A549 (cell line): ENCODE measurements at regions not wholly inside any gene's neighbourhood (a gene's known extent, or its start where the extent isn't known, plus 50 kb on each side); places are given as distances from the start of the nearest gene placed in this dataset.

Experiments used
- ATAC-seq, 2 experiments: fragments of 200-7000 bp in 1 of 2; fragments of >200 bp in 1 of 2; cut with Nextera tagmentation in 1 of 2; cut with Tn5 transposase in 1 of 2; 3 replicates each; pipeline versions ENCODE4 v1.8.0 to v1.9.1; 2018 to 2020; ENCODE audit warnings: mild to moderate bottlenecking in 1 of 2, moderate library complexity in 1 of 2
- CTCF ChIA-PET: fragments of 300-600 bp; sonication (Branson Sonifier 250); formaldehyde crosslinking; extraction: SDS; loops from one replicate; lab custom pipeline; 2021; ENCODE audit warnings: antibody characterized with exemption, inconsistent platforms; lab: Yijun Ruan, JAX
- POLR2A ChIA-PET: fragments of 350-600 bp; formaldehyde crosslinking; extraction: SDS; loops from one replicate; lab custom pipeline; 2021; ENCODE audit warnings: antibody characterized with exemption, inconsistent platforms; lab: Yijun Ruan, JAX
- DNase-seq, 2 experiments: peaks; one replicate each; pipeline versions ENCODE4 v3.0.0 to v3.0.0-alpha.2; 2011 to 2016; ENCODE audit warnings: low read depth in 1 of 2, low spot score in 1 of 2
- FAIRE-seq: peaks from 2 replicates; lab custom pipeline; 2011; peaks lifted over from hg19 to GRCh38; lab: Jason Lieb, UNC
- H3K27ac ChIP-seq, 2 experiments: fragments of >200 bp; sonication (Bioruptor Twin); formaldehyde crosslinking; 3 replicates each; pipeline ENCODE4 v1.5.1; 2016 to 2017
- H3K4me1 ChIP-seq: fragments of >200 bp; sonication (Bioruptor Twin); formaldehyde crosslinking; 3 replicates; pipeline ENCODE4 v1.6.1; 2016
- H3K4me2 ChIP-seq: fragments of >200 bp; sonication (Bioruptor Twin); formaldehyde crosslinking; 3 replicates; pipeline ENCODE4 v1.6.1; 2016
- H3K4me3 ChIP-seq: fragments of >200 bp; sonication (Bioruptor Twin); formaldehyde crosslinking; 3 replicates; pipeline ENCODE4 v1.5.1; 2016
- H3K9me3 ChIP-seq: fragments of >200 bp; sonication (Bioruptor Twin); formaldehyde crosslinking; 3 replicates; pipeline ENCODE4 v1.6.1; 2016
- FOSB ChIP-seq: fragments of 250-450 bp; sonication (Bioruptor Pico); IDR thresholded peaks from 2 replicates; pipeline ENCODE4 v1.5.0; 2020; ENCODE audit warnings: mild to moderate bottlenecking, moderate library complexity
- FOSL2 ChIP-seq, 2 experiments: fragments of 450-650 bp in 1 of 2; fragments of >200 bp in 1 of 2; sonication (Bioruptor Twin) in 1 of 2; formaldehyde crosslinking; IDR thresholded peaks; 2 replicates each; pipeline versions ENCODE4 v1.5.0 to v1.6.1; 2016 to 2020; ENCODE audit warnings: mild to moderate bottlenecking in 1 of 2, moderate library complexity in 1 of 2
- HOXB13 ChIP-seq: fragments of 250-450 bp; sonication (Bioruptor Pico); IDR thresholded peaks from 2 replicates; pipeline ENCODE4 v1.5.0; 2020; ENCODE audit warnings: low read depth, mild to moderate bottlenecking, moderate library complexity
- HOXB5 ChIP-seq: fragments of 250-450 bp; sonication (Bioruptor Pico); IDR thresholded peaks from 2 replicates; pipeline ENCODE4 v1.5.0; 2020; ENCODE audit warnings: mild to moderate bottlenecking, moderate library complexity
- KDM1A ChIP-seq: fragments of 200-600 bp; sonication (generic); IDR thresholded peaks from 2 replicates; pipeline ENCODE4 v1.6.1; 2016; ENCODE audit warnings: low read depth, mild to moderate bottlenecking
- MAZ ChIP-seq: fragments of 150-350 bp; IDR thresholded peaks from 2 replicates; pipeline ENCODE4 v1.6.1; 2014; ENCODE audit warnings: antibody characterized with exemption, low read depth, low read length, borderline replicate concordance
- NFE2L2 ChIP-seq: fragments of 150-350 bp; conservative IDR thresholded peaks from 2 replicates; pipeline ENCODE4 v1.6.1; 2014; ENCODE audit warnings: low read length
- PHF8 ChIP-seq: fragments of 200-600 bp; sonication (generic); IDR thresholded peaks from 2 replicates; pipeline ENCODE4 v1.6.1; 2016; ENCODE audit warnings: low read depth, mild to moderate bottlenecking, antibody characterized with exemption, moderate library complexity, borderline replicate concordance
- POLR2A ChIP-seq: IDR thresholded peaks from 2 replicates; pipeline ENCODE4 v1.6.1; 2012; ENCODE audit warnings: mild to moderate bottlenecking, low read length
- POLR2AphosphoS2 ChIP-seq: conservative IDR thresholded peaks from 2 replicates; pipeline ENCODE4 v1.6.1; 2012; ENCODE audit warnings: low read length, improper control_type of control experiment, inconsistent platforms
- RFX5 ChIP-seq: fragments of 450-650 bp; IDR thresholded peaks from 2 replicates; pipeline ENCODE4 v1.7.1; 2014; ENCODE audit warnings: antibody characterized with exemption, mild to moderate bottlenecking, moderate library complexity
- SREBF2 ChIP-seq: fragments of 450-650 bp; IDR thresholded peaks from 2 replicates; pipeline ENCODE4 v1.6.1; 2014; ENCODE audit warnings: mild to moderate bottlenecking, moderate library complexity
- ZC3H11A ChIP-seq: fragments of 450-650 bp; IDR thresholded peaks from 2 replicates; pipeline ENCODE4 v1.6.1; 2014; ENCODE audit warnings: antibody characterized with exemption, mild to moderate bottlenecking
- ZFP36 ChIP-seq: fragments of 450-650 bp; IDR thresholded peaks from 2 replicates; pipeline ENCODE4 v1.6.1; 2014; ENCODE audit warnings: borderline replicate concordance; ENCODE audit not compliant: partially characterized antibody
- ZNF302 ChIP-seq: fragments of 250-450 bp; sonication (Bioruptor Pico); IDR thresholded peaks from 2 replicates; pipeline ENCODE4 v1.9.0; 2021; ENCODE audit warnings: inconsistent platforms, mild to moderate bottlenecking, moderate library complexity
- WGBS: methylation state at CpG from one replicate; pipeline ENCODE4 v1.1.6; 2017; ENCODE audit errors: missing lambda C conversion rate; 5-methylcytosine and 5-hydroxymethylcytosine counted together
- TF ChIP-seq, protein P1 (sequence below): fragments of >200 bp; sonication (Bioruptor Twin); formaldehyde crosslinking; IDR thresholded peaks from 2 replicates; pipeline ENCODE4 v1.6.1; 2016
- TF ChIP-seq, protein P2 (sequence below): IDR thresholded peaks from 2 replicates; pipeline ENCODE4 v1.6.1; 2012; ENCODE audit warnings: low read depth, borderline replicate concordance
- TF ChIP-seq, protein P3 (sequence below): IDR thresholded peaks from 2 replicates; pipeline ENCODE4 v1.6.1; 2012
- TF ChIP-seq, protein P4 (sequence below): fragments of 200-600 bp; sonication (generic); IDR thresholded peaks from 2 replicates; pipeline ENCODE4 v1.6.1; 2016; ENCODE audit warnings: antibody characterized with exemption, mild to moderate bottlenecking, moderate library complexity
- TF ChIP-seq, protein P5 (sequence below): fragments of 450-650 bp; IDR thresholded peaks from 2 replicates; pipeline ENCODE4 v1.6.1; 2014; ENCODE audit warnings: antibody characterized with exemption

DNA sequence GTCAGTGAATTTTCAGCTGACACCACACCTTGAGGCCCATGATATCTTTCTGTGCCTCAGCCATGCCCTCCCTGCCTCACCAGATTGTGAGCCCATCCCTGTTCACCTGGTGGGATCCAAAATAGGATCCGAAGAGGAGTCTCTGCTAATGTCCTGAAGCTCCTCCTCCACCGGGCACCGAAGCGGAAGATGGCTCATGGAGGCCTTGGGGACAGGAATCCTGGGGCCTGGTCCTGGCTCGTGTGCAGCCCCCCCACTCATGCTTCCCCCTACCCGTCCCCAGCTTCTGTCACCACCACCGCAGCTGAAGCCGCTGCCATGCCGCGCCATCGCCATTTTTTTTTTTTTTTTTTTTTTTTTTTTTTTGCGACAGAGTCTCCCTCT is 1683.4 kb downstream of the TP53TG3F start:
- H3K27ac ChIP-seq = no peak overlapping the region
- FAIRE-seq (no peak), DNase-seq (no peak), ATAC-seq (no peak)
- 79% methylated on average over 9 of the region's 12 CpGs for WGBS
- 0 out of 3 replicates have a peak, but pooled peaks cover 5% of the 10 kb centered on the region for H3K9me3 ChIP-seq
- CTCF ChIA-PET = no interaction called here
- POLR2A ChIA-PET = no interaction called here
- H3K4me1 ChIP-seq = no peaks in the 10 kb centered on the region
- H3K4me3 ChIP-seq = no peak overlapping the region
- TF ChIP-seq MAZ (no peak), ZFP36 (no peak), FOSL2 (IDR thresholded peaks at IDR 0.05) (no peak), FOSL2 (CRISPR knock-in tag; IDR thresholded peaks at IDR 0.05) (no peak), SREBF2 (no peak), RFX5 (no peak), ZC3H11A (no peak), PHF8 (no peak), FOSB (CRISPR knock-in tag) (no peak), POLR2AphosphoS2 (no peak), HOXB13 (no peak)
- TF ChIP-seq, protein P1, sequence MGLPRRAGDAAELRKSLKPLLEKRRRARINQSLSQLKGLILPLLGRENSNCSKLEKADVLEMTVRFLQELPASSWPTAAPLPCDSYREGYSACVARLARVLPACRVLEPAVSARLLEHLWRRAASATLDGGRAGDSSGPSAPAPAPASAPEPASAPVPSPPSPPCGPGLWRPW = no peak
- TF ChIP-seq, protein P2, sequence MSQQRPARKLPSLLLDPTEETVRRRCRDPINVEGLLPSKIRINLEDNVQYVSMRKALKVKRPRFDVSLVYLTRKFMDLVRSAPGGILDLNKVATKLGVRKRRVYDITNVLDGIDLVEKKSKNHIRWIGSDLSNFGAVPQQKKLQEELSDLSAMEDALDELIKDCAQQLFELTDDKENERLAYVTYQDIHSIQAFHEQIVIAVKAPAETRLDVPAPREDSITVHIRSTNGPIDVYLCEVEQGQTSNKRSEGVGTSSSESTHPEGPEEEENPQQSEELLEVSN = no peak
- TF ChIP-seq, protein P3, sequence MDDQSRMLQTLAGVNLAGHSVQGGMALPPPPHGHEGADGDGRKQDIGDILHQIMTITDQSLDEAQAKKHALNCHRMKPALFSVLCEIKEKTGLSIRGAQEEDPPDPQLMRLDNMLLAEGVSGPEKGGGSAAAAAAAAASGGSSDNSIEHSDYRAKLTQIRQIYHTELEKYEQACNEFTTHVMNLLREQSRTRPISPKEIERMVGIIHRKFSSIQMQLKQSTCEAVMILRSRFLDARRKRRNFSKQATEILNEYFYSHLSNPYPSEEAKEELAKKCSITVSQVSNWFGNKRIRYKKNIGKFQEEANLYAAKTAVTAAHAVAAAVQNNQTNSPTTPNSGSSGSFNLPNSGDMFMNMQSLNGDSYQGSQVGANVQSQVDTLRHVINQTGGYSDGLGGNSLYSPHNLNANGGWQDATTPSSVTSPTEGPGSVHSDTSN = no peak
- TF ChIP-seq, protein P4, sequence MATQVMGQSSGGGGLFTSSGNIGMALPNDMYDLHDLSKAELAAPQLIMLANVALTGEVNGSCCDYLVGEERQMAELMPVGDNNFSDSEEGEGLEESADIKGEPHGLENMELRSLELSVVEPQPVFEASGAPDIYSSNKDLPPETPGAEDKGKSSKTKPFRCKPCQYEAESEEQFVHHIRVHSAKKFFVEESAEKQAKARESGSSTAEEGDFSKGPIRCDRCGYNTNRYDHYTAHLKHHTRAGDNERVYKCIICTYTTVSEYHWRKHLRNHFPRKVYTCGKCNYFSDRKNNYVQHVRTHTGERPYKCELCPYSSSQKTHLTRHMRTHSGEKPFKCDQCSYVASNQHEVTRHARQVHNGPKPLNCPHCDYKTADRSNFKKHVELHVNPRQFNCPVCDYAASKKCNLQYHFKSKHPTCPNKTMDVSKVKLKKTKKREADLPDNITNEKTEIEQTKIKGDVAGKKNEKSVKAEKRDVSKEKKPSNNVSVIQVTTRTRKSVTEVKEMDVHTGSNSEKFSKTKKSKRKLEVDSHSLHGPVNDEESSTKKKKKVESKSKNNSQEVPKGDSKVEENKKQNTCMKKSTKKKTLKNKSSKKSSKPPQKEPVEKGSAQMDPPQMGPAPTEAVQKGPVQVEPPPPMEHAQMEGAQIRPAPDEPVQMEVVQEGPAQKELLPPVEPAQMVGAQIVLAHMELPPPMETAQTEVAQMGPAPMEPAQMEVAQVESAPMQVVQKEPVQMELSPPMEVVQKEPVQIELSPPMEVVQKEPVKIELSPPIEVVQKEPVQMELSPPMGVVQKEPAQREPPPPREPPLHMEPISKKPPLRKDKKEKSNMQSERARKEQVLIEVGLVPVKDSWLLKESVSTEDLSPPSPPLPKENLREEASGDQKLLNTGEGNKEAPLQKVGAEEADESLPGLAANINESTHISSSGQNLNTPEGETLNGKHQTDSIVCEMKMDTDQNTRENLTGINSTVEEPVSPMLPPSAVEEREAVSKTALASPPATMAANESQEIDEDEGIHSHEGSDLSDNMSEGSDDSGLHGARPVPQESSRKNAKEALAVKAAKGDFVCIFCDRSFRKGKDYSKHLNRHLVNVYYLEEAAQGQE = no peak
- no peak overlapping the region for H3K4me2 ChIP-seq

DNA sequence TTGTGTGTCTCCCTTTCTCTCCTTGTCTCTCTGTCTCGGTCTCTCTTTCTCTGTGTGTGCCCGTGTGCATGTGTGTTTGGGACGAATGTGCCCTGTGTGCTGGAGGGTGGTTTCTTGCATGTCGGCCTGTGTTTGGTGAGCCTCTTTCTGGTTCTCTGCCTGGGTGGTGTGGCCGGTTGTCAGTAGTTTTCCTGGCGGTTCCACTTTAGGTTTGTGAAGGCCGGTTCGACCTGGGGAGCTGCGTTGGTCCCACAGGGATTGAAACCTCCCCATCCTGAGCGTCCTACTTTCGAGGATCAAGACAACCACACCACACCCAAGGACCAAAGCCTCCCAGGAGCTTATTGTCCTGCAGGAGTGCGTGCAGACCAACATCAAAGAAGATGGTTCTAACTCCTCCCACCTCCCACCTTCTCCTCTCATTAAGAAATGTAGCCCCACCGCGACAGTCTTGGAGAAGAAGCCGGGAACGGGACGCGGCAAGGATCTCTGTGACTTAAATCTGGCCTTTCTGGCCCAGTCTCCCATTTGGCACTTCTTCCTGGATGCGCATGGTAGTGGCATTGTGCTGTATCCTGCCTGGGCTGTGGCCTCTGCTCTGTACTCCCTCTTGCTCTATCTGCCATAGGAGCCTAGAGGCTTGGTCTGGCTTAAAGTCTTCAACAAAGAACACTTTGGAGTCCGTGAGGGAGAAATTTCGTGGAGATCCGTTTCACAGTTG is 1685.0 kb downstream of the TP53TG3F start:
- no peak for TF ChIP-seq NFE2L2
- no peak for TF ChIP-seq ZNF302 (CRISPR knock-in tag)
- no peak for TF ChIP-seq POLR2A
- no peak for TF ChIP-seq HOXB5
- TF ChIP-seq, protein P5, sequence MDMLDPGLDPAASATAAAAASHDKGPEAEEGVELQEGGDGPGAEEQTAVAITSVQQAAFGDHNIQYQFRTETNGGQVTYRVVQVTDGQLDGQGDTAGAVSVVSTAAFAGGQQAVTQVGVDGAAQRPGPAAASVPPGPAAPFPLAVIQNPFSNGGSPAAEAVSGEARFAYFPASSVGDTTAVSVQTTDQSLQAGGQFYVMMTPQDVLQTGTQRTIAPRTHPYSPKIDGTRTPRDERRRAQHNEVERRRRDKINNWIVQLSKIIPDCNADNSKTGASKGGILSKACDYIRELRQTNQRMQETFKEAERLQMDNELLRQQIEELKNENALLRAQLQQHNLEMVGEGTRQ = no peak
- TF ChIP-seq HOXB13 = no peak
- TF ChIP-seq MAZ = no peak
- no peak for TF ChIP-seq KDM1A
- TF ChIP-seq SREBF2 = no peak
- 0 out of 3 replicates have a peak, but pooled peaks cover 5% of the 10 kb centered on the region for H3K9me3 ChIP-seq
- ChIA-PET CTCF (no interaction called here), POLR2A (no interaction called here)
- no peak for DNase-seq
- no peak overlapping the region for H3K27ac ChIP-seq
- no peak for FAIRE-seq
- WGBS = 29% methylated on average over 22 of the region's 22 CpGs
- H3K4me1 ChIP-seq = no peaks in the 10 kb centered on the region
- ATAC-seq = no peak
- no peak overlapping the region for H3K4me3 ChIP-seq
- no peak overlapping the region for H3K4me2 ChIP-seq
